Lower leg skin (tissue), 4 donors: ENCODE measurements at regions not wholly inside any gene's neighbourhood (a gene's known extent, or its start where the extent isn't known, plus 50 kb on each side); places are given as distances from the start of the nearest gene placed in this dataset.

Experiments
- DNase-seq, 2 donors: peaks; one replicate each; pipeline ENCODE4 v3.0.0-alpha.2; 2019; ENCODE audit warnings: low spot score in 2 of 2
- H3K4me3 ChIP-seq: fragments of 200-600 bp; sonication (generic); 2 replicates; pipeline ENCODE4 v1.5.1; 2017; ENCODE audit warnings: mild to moderate bottlenecking, low read depth; ENCODE audit not compliant: poor library complexity, severe bottlenecking
- POLR2A ChIP-seq, 2 donors: fragments of 450-650 bp; IDR thresholded peaks; one replicate each; pipeline ENCODE4 v1.6.1; 2016 to 2017; ENCODE audit warnings: antibody characterized with exemption in 2 of 2, mild to moderate bottlenecking in 1 of 2, moderate library complexity in 1 of 2
- WGBS, 2 donors: methylation state at CpG; one replicate each; pipeline ENCODE4 v1.1.5; 2018; 5-methylcytosine and 5-hydroxymethylcytosine counted together
- intact Hi-C: fragments of 100-400 bp; cut with DNase I; formaldehyde crosslinking; loops from one replicate; pipeline ENCODE4 v1.15.0; 2023; ENCODE audit warnings: low total_unique reads
- TF ChIP-seq, protein P1 (sequence below), 3 donors: fragments of 450-650 bp; IDR thresholded peaks; one replicate each; pipeline ENCODE4 v1.5.1; 2016; ENCODE audit warnings: antibody characterized with exemption in 3 of 3, mild to moderate bottlenecking in 3 of 3, moderate library complexity in 2 of 3

DNA sequence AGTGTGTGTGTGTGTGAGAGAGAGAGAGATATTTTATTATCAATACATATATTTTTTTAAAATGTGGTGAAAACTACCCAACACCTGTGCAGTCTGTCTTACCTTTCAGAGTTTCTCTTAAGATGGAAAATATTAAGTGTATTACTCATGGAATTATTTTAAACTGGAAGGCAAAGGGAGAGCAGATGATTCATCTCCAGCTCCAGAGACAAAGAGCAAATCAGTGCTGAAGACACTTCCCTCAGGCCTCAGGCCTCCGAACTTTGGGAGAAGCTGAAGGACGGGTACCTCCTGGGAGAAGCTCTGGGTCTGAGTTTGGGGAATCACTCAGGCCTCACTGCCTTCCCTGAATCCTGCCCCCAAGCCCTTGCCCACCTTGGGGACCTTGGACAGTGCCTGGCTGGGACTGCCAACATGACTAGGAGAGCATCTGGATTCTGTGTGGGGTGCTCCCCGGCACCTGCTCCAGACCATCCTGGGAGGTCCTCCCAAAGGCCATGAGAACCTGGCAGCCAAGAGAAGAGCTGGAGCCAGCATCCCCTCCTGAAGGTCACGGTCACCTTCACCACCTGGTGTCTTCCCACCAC is 170.4 kb upstream of the UBL3 start:
- intact Hi-C loops: no loop called here
- DNase-seq: no peak
- 80 to 81% methylated on average over 3 to 4 of the region's 4 CpGs for WGBS, 2 donors
- no peak overlapping the region for H3K4me3 ChIP-seq
- TF ChIP-seq, protein P1, sequence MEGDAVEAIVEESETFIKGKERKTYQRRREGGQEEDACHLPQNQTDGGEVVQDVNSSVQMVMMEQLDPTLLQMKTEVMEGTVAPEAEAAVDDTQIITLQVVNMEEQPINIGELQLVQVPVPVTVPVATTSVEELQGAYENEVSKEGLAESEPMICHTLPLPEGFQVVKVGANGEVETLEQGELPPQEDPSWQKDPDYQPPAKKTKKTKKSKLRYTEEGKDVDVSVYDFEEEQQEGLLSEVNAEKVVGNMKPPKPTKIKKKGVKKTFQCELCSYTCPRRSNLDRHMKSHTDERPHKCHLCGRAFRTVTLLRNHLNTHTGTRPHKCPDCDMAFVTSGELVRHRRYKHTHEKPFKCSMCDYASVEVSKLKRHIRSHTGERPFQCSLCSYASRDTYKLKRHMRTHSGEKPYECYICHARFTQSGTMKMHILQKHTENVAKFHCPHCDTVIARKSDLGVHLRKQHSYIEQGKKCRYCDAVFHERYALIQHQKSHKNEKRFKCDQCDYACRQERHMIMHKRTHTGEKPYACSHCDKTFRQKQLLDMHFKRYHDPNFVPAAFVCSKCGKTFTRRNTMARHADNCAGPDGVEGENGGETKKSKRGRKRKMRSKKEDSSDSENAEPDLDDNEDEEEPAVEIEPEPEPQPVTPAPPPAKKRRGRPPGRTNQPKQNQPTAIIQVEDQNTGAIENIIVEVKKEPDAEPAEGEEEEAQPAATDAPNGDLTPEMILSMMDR (IDR thresholded peaks at IDR 0.05): no peak
- TF ChIP-seq POLR2A (IDR thresholded peaks at IDR 0.05): no peak

DNA sequence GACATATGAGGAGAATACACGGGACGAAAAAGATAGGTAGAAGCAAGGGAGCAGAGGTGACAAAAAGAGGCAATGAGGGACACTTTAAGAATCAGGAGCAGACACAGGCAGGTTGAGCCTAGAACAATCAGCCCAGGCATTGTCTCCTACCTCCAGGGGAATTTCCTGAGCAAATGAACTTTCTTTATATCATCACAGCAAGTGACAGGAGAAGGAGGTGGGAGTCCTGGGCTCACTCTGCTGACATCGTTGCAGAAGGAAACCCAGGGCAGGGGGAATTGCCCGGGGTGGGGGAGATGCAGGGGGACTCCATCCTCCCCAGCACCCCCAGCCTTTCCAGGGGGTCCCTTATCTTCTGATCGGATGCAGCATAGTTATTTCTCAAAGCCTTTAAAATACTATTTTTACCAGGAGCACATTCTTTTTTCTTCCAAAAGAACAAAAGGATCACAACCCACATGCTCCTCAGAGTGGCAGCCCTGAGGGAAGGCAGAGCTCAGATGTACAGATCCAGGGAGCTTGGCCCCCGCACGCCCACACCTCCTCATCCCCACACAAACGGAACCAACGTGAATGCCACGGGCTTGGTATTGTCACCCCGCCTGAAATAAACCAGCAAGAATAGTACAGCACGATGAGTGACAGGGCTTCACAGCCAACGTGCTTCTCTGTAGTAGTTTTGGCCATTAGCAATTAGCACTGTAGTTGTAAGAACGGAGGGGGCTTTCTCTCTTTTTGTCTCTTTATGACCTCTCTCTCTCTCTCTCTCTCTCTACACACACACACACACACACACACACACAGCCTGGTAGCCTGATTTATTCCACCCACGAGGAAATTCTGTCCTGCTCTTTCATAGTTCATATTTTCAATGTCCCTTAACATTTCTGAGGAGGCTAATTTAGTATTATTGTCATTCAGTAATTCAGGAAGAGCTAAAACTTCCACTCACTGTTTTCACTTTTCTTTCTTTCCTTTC is 169.5 kb upstream of the UBL3 start:
- intact Hi-C loops: no loop called here
- 51 to 54% methylated on average over 15 of the region's 15 CpGs for WGBS, 2 donors
- H3K4me3 ChIP-seq: no peak overlapping the region
- no peak for DNase-seq
- TF ChIP-seq POLR2A (IDR thresholded peaks at IDR 0.05): no peak
- TF ChIP-seq, protein P1 (IDR thresholded peaks at IDR 0.05): no peak

DNA sequence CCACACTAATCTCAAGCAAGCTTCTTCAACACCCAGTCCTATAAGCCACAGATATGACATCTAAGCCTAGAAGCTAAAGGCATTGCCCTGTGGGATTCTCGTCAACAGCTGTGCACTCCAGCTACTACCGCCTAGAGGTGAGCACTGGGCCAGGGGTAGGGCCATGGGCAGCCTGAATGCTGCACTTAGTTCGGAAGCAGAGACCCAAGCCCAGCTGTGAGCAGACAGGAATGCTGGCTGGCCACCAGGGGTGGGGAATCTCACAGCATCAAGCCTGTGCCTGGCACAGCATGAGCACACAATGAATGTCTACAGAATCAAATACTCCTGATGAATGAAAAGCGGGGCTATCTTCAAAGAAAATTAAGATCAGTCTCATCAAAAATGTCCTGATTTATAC is 167.5 kb upstream of the UBL3 start:
- DNase-seq: no peak
- TF ChIP-seq, protein P1 (IDR thresholded peaks at IDR 0.05): no peak
- TF ChIP-seq POLR2A (IDR thresholded peaks at IDR 0.05): no peak
- no peak overlapping the region for H3K4me3 ChIP-seq
- intact Hi-C loops: no loop called here
- 57 to 71% methylated on average over 4 of the region's 4 CpGs for WGBS, 2 donors

DNA sequence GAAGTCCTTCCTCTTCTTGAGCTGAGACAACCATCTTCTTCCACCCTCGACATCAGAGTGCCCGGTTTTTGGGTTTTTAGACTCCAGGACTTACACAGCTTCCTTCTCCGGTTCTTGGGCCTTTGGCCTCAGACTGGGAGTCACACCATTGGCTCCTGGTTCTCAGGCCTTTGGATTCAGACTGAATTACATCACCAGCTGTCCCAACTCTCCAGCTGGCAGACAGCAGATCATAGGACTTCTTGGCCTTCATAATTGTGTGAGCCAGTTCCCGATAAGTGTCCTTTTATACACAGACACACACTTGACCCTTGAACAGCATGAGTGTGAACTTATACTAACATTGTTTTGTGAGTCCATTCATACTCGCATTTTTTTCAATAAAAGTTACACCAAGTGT is 166.0 kb upstream of the UBL3 start:
- peak in 1 of 2 donors; percentile 55 for DNase-seq
- no peak overlapping the region for H3K4me3 ChIP-seq
- TF ChIP-seq, protein P1 (IDR thresholded peaks at IDR 0.05): no peak
- no peak for TF ChIP-seq POLR2A (IDR thresholded peaks at IDR 0.05)
- intact Hi-C loops: no loop called here
- WGBS, 2 donors: 56 to 59% methylated on average over 5 of the region's 5 CpGs

DNA sequence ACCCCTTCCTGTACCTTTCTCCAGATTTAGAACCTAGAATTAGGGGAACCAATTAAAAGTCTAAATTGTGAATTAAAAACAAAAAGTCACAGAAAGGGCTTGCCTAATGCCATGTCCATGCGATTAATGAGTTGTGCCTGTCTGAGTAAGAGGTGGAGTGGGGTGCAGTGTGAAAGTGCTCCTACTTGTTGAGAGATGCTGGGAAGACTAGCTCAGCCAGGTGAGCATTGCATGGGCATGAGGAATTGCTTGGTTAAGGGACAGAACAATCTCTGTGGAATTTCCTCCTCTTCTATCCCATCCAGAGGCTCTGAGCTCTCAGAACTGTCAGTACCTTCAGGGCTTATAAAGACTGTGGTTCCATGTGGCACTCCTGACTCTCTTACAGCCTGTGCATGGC is 159.0 kb upstream of the UBL3 start:
- WGBS, 2 donors: 90 to 93% methylated on average over 1 of the region's 1 CpG
- intact Hi-C loops: no loop called here
- no peak for DNase-seq
- TF ChIP-seq, protein P1 (IDR thresholded peaks at IDR 0.05): no peak
- no peak for TF ChIP-seq POLR2A (IDR thresholded peaks at IDR 0.05)
- no peak overlapping the region for H3K4me3 ChIP-seq
